EH (cell line): ENCODE measurements at regions not wholly inside any gene's neighbourhood (a gene's known extent, or its start where the extent isn't known, plus 50 kb on each side); places are given as distances from the start of the nearest gene placed in this dataset.
"Not testable (repeated sequence)": the region's sequence is repeated elsewhere in the genome, so short reads cannot be mapped to it uniquely, and the experiment has no call there.

ENCODE experiments used
- DNase-seq: peaks from one replicate; pipeline ENCODE4 v3.0.0-alpha.2; 2015; ENCODE audit warnings: low read depth

GRCh38 chr4:114087596-114088230 lies 108.3 kb upstream of the ARSJ start:
- DNase-seq, result peak; percentile 93

GRCh38 chr4:114088481-114088880 lies 109.0 kb upstream of the ARSJ start:
- DNase-seq, result peak; percentile 54

GRCh38 chr4:114091546-114091945 lies 112.1 kb upstream of the ARSJ start:
- DNase-seq, result peak; percentile 21

GRCh38 chr4:114093221-114093715 lies 113.8 kb upstream of the ARSJ start:
- no peak for DNase-seq

DNA sequence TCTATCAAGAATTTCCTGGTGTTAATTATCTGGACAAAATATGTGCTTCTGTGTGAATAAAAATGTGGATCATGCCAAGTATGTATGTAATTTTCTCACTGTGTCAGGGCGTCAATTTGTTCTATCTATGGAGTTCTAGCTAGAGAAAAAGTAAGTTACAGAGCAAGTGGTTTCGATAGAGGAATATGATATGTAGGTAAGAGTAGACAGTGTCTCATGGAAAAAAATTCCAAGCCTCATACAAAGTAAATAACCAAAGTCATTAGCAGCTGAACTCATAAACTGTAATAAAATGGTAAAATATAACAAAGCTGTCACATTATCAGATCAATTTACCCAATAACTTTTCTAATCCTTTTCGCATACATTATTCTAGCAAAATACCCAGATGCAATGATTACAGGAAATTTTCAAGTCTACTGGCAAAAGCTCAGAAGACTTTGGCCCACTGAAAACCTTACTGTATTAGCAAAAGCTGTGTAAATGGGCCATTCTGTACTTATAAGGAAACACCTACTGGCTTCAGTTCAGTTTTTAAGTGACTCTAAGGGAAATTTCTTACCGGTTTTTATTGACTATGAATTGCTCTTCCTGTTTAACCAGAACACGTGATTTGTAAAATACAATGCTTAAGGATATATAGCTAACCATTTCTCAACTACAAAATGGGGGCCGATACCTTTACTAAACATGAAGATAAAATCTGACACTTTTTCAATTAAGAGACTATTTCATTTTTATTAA lies 121.0 kb upstream of the ARSJ start:
- DNase-seq, result no peak

DNA sequence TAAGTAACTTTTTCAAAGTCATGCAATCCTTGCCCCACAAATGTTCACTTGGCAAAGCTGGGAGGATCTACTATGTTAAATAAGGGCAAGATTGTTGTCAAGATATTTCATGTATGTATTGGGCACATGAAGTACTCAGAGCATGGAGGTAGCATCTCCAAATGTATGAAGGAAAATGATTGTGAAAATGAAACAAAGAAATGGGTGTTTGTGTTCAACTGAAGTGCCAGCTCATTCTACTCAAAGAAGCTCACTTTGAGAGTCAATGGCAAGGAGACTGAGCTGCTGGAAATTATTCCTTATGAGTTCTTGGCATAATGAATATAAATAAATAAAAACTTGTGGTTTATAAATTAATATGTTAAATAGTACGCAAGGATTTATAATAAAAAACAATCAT lies 124.5 kb upstream of the ARSJ start:
- no peak for DNase-seq

DNA sequence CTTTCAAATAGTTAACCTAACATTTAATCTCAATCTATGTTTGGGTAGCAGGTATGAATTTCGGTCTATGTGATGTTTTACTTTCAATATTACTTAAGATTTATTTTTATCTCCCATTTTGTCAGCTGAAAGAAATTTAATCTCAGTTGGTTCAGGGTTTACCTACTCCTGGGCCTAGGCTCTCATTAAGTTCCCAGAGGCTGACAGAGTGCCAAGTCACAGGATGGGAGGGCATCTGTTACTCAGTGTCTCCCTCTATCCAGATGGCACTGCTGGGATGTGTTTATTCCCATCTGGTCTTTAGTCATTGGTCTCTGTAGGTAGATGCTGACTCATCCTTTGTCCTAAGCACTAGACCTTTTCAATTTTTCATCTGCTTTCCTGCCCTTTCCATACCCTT lies 129.4 kb upstream of the ARSJ start:
- peak; percentile 35 for DNase-seq

DNA sequence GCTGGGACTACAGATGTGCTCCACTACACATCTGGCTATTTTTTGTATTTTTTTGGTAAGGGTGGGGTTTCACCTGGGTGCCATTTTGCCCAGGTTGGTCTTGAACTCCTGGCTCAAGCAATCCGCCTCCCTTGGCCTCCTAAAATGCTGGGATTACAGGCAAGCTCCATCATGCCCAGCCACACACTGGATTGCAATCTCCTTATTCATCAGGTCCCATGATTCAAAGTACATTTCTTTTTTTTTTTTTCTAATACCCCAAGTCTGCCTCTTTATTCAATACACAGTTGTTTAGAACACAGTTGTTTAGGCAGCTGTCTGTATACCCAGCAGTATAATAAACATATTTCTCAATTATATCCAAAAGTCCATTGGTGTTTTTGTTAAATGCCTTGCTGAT lies 130.3 kb upstream of the ARSJ start:
- no peak for DNase-seq

DNA sequence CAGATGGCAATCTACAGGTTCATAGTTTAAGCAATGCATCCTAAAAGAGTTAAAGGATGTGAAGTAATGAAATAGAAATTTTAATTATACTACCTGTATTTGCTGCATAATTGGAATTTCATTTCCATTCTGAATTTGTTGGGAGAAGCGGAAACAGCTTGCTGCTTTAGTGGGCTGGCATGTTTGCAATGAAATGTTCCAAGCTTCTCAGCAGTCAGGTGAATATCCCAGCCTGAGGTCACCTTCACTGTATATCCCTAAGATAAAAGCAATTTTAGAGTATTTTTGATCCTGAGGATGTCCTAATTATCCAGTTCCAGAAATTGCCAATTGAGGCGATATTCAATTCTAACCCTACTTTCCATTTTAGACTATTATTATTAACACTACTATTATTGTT lies 136.1 kb upstream of the ARSJ start:
- DNase-seq, result no peak

- no peak for DNase-seq
These were observed 137.4 kb upstream of the ARSJ start for GRCh38 chr4:114116861-114117260.

GRCh38 chr4:114121221-114121620 lies 141.8 kb upstream of the ARSJ start:
- no peak for DNase-seq

- DNase-seq, result no peak
These were observed 152.8 kb upstream of the ARSJ start for GRCh38 chr4:114132199-114132598.

- DNase-seq, result no peak
These were observed 153.4 kb upstream of the ARSJ start for GRCh38 chr4:114132830-114133229.

GRCh38 chr4:114136069-114136468 lies 156.6 kb upstream of the ARSJ start:
- peak; percentile 62 for DNase-seq

GRCh38 chr4:114137984-114138383 lies 158.5 kb upstream of the ARSJ start:
- DNase-seq, result no peak

- DNase-seq, result no peak
These were observed 167.6 kb upstream of the ARSJ start for GRCh38 chr4:114146947-114147618.

- DNase-seq, result not testable (repeated sequence)
These were observed 168.3 kb upstream of the ARSJ start for GRCh38 chr4:114147619-114148208.

DNA sequence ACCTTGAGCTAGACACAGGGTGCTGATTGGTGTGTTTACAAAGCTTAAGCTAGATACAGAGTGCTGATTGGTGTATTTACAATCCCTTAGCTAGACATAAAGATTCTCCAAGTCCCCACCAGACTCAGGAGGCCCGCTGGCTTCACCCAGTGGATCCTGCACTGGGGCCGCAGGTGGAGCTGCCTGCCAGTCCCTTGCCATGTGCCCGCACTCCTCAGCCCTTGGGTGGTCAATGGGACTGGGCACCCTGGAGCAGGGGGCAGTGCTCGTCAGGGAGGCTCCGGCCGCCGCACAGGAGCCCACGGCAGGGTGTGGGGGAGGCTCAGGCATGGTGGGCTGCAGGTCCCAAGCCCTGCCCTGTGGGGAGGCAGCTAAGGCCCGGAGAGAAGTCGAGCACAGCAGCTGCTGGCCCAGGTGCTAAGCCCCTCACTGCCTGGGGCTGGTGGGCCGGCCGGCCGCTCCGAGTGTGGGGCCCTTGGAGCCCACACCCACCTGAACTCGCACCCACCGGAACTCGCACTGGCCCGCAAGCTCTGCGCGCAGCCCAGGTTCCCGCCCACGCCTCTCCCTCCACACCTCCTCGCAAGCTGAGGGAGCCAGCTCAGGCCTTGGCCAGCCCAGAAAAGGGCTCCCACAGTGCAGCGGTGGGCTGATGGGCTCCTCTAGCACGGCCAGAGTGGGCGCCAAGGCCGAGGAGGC lies 169.1 kb upstream of the ARSJ start:
- not testable (repeated sequence) for DNase-seq

GRCh38 chr4:114156371-114156770 lies 176.9 kb upstream of the ARSJ start:
- peak; percentile 69 for DNase-seq

- no peak for DNase-seq
These were observed 182.4 kb upstream of the ARSJ start for GRCh38 chr4:114161809-114162208.

- no peak for DNase-seq
These were observed 183.6 kb upstream of the ARSJ start for GRCh38 chr4:114163051-114163450.

GRCh38 chr4:114173968-114174367 lies 194.5 kb upstream of the ARSJ start:
- DNase-seq, result no peak
